GM19351 (cell line): ENCODE measurements at regions not wholly inside any gene's neighbourhood (a gene's known extent, or its start where the extent isn't known, plus 50 kb on each side); places are given as distances from the start of the nearest gene placed in this dataset.

Source experiments
- ATAC-seq: cut with Tn5 transposase; IDR thresholded peaks from one replicate; pipeline ENCODE4 v1.9.1; 2021; ENCODE audit warnings: mild to moderate bottlenecking, moderate library complexity; ENCODE audit not compliant: unreplicated experiment

- no peak for ATAC-seq
Measured at GRCh38 chr10:65531545-65531944, 1394.3 kb upstream of the LRRTM3 start.

GRCh38 chr10:65534771-65535170 lies 1391.1 kb upstream of the LRRTM3 start:
- no peak for ATAC-seq

- no peak for ATAC-seq
Measured at GRCh38 chr10:65544756-65545155, 1381.1 kb upstream of the LRRTM3 start.

- ATAC-seq: no peak
Measured at GRCh38 chr10:65548001-65548400, 1377.8 kb upstream of the LRRTM3 start.

DNA sequence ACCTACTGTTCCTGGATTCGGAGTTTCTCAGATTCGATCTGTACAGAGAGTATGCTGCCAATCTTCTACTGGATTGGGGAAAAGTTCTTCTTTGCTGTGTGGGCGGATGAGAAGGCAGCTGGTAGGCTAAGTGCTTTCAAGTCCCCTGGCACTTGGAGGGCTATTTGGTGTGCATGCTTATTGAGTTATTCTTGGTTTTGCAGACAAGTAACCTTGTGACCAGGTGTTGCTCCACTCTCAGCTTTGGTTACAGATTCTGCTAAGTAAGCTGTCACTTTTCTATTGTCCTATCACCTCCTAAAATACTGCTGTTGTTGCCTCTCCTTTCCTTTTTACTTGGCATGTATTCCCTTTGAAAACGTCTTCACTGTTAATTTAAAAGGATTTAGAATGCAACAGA lies 1375.1 kb upstream of the LRRTM3 start:
- no peak for ATAC-seq

DNA sequence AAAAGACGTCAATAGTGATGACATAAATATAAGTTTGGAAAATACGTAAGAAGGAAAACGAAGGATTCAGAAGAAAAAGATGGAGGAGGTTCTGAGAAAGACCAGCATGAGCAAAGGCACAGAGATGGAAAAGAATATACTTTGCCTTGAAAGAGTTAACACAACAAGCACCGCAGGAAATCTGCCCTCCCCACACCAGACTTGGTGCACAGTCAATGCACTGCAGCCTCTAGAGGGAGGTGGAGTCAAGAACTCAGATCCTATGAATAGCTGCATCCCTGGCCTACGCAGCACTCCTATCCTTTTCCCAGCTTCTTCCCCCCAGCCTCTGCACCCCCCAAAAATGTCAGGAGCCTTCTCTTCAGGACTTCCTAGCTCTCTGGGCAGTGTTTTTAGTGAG lies 1370.6 kb upstream of the LRRTM3 start:
- ATAC-seq: no peak

GRCh38 chr10:65556006-65556405 lies 1369.8 kb upstream of the LRRTM3 start:
- no peak for ATAC-seq

- no peak for ATAC-seq
Measured at GRCh38 chr10:65559369-65559768, 1366.5 kb upstream of the LRRTM3 start.

GRCh38 chr10:65565246-65565645 lies 1360.6 kb upstream of the LRRTM3 start:
- no peak for ATAC-seq

DNA sequence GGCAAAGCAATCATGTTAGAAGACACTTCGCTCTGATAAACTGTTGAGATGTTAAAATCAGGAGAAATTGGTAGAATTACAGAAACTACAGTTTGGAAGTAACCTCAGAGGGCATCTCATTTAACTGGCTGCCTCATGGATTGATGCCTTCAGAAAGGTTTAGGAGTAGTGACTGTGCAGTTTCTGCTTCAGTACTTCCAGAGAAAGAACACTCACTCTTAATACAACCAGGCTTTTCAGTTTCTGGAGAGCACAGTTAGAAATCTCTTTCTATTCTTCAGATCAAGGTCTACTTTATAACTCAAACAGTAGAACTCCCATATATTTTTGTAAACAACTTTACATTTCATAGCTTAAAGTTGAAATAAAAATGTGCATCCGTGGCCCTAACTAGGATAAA lies 1358.9 kb upstream of the LRRTM3 start:
- ATAC-seq: no peak

DNA sequence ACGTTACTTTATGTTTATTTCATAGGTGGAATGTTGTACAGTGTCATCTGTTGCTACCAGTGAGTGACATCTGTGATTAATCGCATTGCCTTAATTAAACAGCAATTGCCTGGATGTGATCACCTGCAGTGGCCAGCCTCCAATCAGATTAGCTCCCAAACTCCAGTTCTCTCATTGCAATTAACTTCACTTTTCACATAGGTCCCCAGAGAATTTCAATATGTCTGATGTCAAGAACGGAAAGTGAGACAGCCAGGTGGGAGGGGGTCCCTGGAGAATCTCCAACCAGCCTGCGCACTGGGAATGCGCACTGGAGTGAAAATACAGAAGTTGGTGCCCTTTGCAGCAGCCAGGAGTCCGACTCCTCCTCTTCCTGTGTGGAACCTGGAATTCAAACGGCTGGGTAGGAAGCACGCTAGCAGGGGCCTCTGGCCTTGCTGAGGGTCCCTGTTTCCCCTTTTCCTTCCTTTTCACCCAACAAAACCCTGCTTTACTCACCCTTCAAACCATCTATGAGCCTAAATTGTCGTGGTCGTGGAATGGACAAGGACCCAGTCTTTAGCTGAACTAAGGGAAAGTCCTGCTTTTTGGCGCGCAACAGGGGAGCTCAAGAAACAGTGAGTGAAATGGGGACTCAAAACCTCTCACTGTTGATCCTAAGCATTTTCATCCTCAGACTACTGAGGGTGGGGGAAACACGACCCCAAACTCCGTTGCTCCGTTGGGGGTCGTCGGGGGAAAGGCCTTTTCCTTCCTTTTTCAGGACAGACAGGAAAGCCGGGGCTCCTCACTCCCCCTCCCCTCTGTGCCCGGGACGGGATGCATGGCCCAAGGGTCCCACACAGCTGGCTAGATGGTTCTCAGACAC lies 1355.5 kb upstream of the LRRTM3 start:
- no peak for ATAC-seq

GRCh38 chr10:65571011-65571570 lies 1354.7 kb upstream of the LRRTM3 start:
- no peak for ATAC-seq

DNA sequence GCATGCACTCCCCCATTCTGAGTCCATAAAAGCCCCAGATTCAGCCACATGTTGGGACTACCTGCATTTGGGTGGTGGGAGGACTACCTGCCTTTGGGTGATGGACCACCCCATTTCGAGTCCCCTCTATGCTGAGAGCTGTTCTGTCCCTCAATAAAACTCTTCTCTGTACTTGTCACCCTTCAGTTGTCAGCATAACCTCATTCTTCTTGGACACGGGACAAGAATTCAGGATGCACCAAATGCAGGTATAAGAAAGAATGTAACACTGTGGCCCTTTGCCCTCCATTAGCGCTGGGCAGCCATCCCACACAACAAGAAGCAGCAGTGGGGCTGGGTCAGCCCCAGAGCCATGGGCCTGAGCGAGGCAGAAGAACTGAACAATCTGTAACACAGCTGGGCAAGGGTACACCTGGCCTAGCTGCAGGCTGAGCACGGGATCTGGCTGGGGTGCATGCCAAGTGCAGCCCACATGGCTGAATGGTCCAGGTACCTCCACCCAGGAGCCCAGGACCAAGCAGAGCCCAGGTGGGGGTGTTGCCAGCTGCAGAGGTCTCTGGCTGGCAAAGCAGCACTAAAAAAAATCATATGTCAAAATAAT lies 1344.3 kb upstream of the LRRTM3 start:
- no peak for ATAC-seq

DNA sequence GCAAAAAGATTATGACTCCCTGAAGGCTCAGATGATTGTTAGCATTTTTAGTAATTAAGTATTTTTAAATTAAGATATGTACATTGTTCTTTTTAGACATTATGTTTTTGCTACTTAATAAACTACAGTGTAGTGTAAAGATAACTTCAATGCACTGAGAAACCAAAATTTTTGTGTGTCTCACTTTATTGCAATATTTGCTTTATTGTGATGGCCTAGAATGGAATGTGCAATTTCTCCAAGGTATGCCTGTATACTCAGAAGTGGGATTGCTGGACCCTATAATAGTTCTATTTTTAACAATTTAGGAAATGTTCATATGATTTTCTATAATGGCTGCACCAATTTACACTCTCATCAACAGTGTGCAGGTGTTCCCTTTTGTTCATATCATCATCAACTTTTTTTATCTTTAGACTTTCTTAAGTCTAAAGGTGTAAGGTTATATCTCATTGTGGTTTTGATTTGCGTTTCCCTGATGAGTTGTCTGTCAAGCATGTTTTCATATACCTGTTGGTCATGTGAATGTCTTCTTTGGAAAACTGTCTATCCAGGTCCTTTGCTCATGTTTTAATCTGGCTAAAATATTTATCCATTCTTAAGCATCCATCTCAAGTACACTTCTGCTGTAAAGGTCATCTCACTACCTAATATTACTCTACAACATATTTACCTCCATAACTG lies 1323.5 kb upstream of the LRRTM3 start:
- ATAC-seq: no peak

GRCh38 chr10:65611592-65611991 lies 1314.2 kb upstream of the LRRTM3 start:
- no peak for ATAC-seq

DNA sequence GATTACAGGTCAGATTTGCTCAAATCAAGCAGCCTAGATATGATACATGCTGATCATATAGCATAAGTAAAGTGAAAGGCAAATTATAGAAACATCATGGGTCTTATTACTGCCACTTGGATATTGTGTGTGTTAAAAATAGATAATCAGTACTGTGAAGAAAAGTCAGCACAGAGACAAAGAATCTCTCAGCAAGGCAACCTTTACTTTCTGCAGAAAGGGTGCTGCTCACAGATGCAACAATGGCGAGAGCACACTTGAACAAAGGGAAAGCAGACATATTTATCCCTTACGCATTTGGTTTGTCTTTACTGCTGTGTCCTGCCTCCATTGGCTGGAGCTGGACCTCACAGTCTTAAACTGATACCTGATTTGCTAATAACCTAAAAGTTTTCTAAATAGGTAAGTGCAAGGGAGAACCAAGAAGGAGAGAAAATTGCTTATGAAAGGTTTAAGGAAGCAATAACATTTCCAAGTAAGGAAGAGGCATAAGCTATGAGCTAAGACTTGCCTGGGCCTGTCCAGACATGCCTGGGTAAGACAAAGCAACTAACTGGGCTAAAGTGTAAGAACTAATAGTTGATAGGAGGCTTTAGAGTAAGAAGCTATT lies 1310.8 kb upstream of the LRRTM3 start:
- ATAC-seq: no peak

DNA sequence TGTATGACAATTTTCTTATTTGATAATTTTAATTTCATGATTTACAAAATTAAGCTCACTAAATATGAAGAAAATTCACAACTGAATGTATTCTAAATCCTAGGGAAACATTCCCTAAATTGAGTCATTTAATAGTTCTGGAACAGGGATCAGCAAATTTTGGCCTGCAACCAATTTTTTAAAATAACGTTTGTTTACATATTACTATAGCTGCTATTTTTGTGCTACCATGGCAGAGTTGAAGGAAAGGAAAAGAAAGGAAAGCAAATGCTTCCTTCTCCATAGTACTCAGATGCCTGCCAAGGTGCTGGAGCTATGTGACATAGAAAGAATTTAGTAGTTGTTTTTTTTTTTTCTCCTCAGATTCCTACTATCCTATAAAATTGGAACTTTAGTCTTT lies 1307.7 kb upstream of the LRRTM3 start:
- ATAC-seq: no peak

DNA sequence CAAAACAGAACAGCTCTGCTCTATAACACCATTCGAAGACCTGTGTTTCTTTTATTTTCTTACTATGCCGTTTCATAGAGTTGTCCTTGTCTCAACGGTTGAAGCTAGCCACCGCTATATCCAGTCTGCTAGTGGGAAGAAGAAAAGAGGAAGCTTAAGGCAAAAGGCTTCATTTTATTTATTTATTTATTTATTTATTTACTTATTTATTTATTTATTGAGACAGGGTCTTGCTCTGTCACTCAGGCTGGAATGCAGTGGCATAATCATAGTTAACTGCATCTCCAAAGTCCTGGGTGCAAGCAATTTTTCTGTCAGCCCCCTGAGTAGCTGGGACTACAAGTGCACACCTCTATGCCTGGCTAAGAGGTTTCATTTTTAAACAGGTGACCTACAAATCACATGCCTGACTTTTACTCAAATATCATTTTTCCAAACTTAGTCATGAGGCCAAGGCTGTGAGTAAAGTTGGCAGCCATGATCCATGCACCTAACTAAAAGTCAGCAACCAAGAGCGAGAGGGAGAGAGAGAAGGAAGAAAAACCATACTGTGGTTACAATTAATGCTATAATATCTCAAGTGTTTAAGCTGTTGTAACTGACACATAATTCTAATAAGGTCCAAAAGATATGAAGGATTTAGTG lies 1305.3 kb upstream of the LRRTM3 start:
- no peak for ATAC-seq

GRCh38 chr10:65622608-65623007 lies 1303.2 kb upstream of the LRRTM3 start:
- ATAC-seq: no peak

- ATAC-seq: no peak
Measured at GRCh38 chr10:65628493-65629139, 1297.2 kb upstream of the LRRTM3 start.
